ENCODE measurements at regions not wholly inside any gene's neighbourhood (a gene's known extent, or its start where the extent isn't known, plus 50 kb on each side); places are given as distances from the start of the nearest gene placed in this dataset.
"Not testable (repeated sequence)": the region's sequence is repeated elsewhere in the genome, so short reads cannot be mapped to it uniquely, and the experiment has no call there.

DNA sequence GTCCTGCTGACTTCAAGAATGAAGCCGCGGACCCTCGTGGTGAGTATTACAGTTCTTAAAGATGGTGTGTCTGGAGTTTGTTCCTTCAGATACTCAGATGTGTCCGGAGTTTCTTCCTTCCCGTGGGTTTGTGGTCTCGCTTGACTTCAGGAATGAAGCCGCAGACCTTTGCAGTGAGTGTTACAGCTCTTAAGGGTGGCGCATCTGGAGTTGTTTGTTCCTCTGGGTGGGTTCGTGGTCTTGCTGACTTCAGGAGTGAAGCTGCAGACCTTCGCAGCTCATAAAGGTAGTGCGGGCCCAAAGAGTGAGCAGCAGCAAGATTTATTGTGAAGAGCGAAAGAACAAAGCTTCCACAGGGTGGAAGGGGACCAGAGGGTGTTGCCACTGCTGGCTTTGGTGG, 170.2 kb downstream of the C12orf75 start:
- not testable (repeated sequence) for TF ChIP-seq TCF3 (IDR thresholded peaks at IDR 0.05; ENCODE audit: borderline replicate concordance, insufficient read depth, low read depth, low read length); EP300 (IDR thresholded peaks at IDR 0.05; ENCODE audit: borderline replicate concordance in 1 of 2, control insufficient read depth in 1 of 2, low read depth in 2 of 2, low read length in 2 of 2); MEF2B (IDR thresholded peaks at IDR 0.05; ENCODE audit: partially characterized antibody, poor library complexity, severe bottlenecking); SP1 (IDR thresholded peaks at IDR 0.05; ENCODE audit: low read depth, low read length); REST (IDR thresholded peaks at IDR 0.05; ENCODE audit: low read depth, low read length); TAF1 (IDR thresholded peaks at IDR 0.05; ENCODE audit: borderline replicate concordance, low read depth, low read length); ZNF24 (IDR thresholded peaks at IDR 0.05); EGR1 (IDR thresholded peaks at IDR 0.05; ENCODE audit: borderline replicate concordance in 1 of 2, low read depth in 2 of 2, low read length in 2 of 2); POLR2A (IDR thresholded peaks at IDR 0.05; ENCODE audit: low read depth, low read length); ESRRA (IDR thresholded peaks at IDR 0.05; ENCODE audit: low read length); E2F8 (IDR thresholded peaks at IDR 0.05; ENCODE audit: low read depth, partially characterized antibody)
- TF ChIP-seq, protein P1, sequence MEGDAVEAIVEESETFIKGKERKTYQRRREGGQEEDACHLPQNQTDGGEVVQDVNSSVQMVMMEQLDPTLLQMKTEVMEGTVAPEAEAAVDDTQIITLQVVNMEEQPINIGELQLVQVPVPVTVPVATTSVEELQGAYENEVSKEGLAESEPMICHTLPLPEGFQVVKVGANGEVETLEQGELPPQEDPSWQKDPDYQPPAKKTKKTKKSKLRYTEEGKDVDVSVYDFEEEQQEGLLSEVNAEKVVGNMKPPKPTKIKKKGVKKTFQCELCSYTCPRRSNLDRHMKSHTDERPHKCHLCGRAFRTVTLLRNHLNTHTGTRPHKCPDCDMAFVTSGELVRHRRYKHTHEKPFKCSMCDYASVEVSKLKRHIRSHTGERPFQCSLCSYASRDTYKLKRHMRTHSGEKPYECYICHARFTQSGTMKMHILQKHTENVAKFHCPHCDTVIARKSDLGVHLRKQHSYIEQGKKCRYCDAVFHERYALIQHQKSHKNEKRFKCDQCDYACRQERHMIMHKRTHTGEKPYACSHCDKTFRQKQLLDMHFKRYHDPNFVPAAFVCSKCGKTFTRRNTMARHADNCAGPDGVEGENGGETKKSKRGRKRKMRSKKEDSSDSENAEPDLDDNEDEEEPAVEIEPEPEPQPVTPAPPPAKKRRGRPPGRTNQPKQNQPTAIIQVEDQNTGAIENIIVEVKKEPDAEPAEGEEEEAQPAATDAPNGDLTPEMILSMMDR (IDR thresholded peaks at IDR 0.05 in 2 of 3, conservative IDR thresholded peaks at IDR 0.05 in 1 of 3; ENCODE audit: control insufficient read depth in 2 of 3, extremely low read depth in 1 of 3, insufficient read depth in 1 of 3, low read depth in 3 of 3, low read length in 3 of 3), result not testable (repeated sequence)
